SK-N-SH (cell line): ENCODE measurements at regions not wholly inside any gene's neighbourhood (a gene's known extent, or its start where the extent isn't known, plus 50 kb on each side); places are given as distances from the start of the nearest gene placed in this dataset.

ENCODE experiments used
- CTCF ChIA-PET: fragments of 300-600, 350-600 bp; formaldehyde crosslinking; extraction: SDS; loops from one replicate; lab custom pipeline; 2021; lab: Yijun Ruan, JAX
- POLR2A ChIA-PET: fragments of 350-600 bp; sonication (Branson Sonifier 250); formaldehyde crosslinking; extraction: SDS; loops from one replicate; lab custom pipeline; 2020; ENCODE audit warnings: antibody characterized with exemption, inconsistent platforms; lab: Yijun Ruan, JAX
- DNase-seq: peaks from one replicate; pipeline ENCODE4 v3.0.0; 2012
- H2AFZ ChIP-seq: fragments of 200-600 bp; sonication (generic); 2 replicates; pipeline ENCODE4 v1.8.1; 2016; ENCODE audit warnings: antibody characterized with exemption, mild to moderate bottlenecking, low read depth
- H3F3A ChIP-seq: fragments of 200-600 bp; sonication (generic); replicated peaks from 2 replicates; pipeline ENCODE3; 2016; ENCODE audit warnings: antibody characterized with exemption, mild to moderate bottlenecking; ENCODE audit not compliant: insufficient read depth
- H3K27ac ChIP-seq, 2 experiments: fragments of 200-500 bp in 1 of 2; fragments of 200-600 bp in 1 of 2; sonication (Bioruptor generic) in 1 of 2; sonication (generic), shearing (Covaris generic) in 1 of 2; 2 replicates each; pipeline versions ENCODE4 v1.5.1 to v1.6.1; 2014 to 2016; ENCODE audit warnings: low read depth in 2 of 2, inconsistent platforms in 1 of 2, low read length in 1 of 2, mild to moderate bottlenecking in 1 of 2, mixed read lengths in 1 of 2
- H3K27me3 ChIP-seq: fragments of 200-600 bp; sonication (generic), shearing (Covaris generic); 2 replicates; pipeline ENCODE4 v1.6.1; 2016; ENCODE audit warnings: mixed run types; ENCODE audit not compliant: insufficient read depth
- H3K36me3 ChIP-seq, 2 experiments: fragments of 200-500 bp in 1 of 2; fragments of 200-600 bp in 1 of 2; sonication (Bioruptor generic) in 1 of 2; sonication (generic) in 1 of 2; replicated peaks in 1 of 2; 2 replicates each; pipeline versions ENCODE3 to v1.5.1; 2014 to 2016; ENCODE audit warnings: low read length in 1 of 2, mild to moderate bottlenecking in 1 of 2; ENCODE audit not compliant: insufficient read depth in 2 of 2, control insufficient read depth in 1 of 2
- H3K4me1 ChIP-seq, 2 experiments: fragments of 200-500 bp in 1 of 2; fragments of 200-600 bp in 1 of 2; sonication (Bioruptor generic) in 1 of 2; sonication (generic), shearing (Covaris generic) in 1 of 2; 2 replicates each; pipeline versions ENCODE4 v1.5.1 to v1.6.1; 2014 to 2016; ENCODE audit warnings: low read depth in 1 of 2, low read length in 1 of 2, mixed run types in 1 of 2; ENCODE audit not compliant: insufficient read depth in 2 of 2, control insufficient read depth in 1 of 2
- H3K4me2 ChIP-seq: fragments of 200-600 bp; sonication (generic), shearing (Covaris generic); 2 replicates; pipeline ENCODE4 v1.6.1; 2017; ENCODE audit warnings: mixed run types
- H3K4me3 ChIP-seq, 2 experiments: fragments of 200-500 bp in 1 of 2; fragments of 200-600 bp in 1 of 2; sonication (Bioruptor generic) in 1 of 2; sonication (generic), shearing (Covaris generic) in 1 of 2; 2 replicates each; pipeline versions ENCODE4 v1.5.1 to v1.8.1; 2014 to 2016; ENCODE audit warnings: low read depth in 2 of 2, inconsistent platforms in 1 of 2, low read length in 1 of 2, mild to moderate bottlenecking in 1 of 2, mixed read lengths in 1 of 2, moderate library complexity in 1 of 2
- H3K79me2 ChIP-seq: fragments of 200-600 bp; sonication (generic); 2 replicates; pipeline ENCODE4 v1.8.1; 2017; ENCODE audit warnings: mild to moderate bottlenecking; ENCODE audit not compliant: insufficient read depth
- H3K9ac ChIP-seq: fragments of 200-600 bp; sonication (generic); 2 replicates; pipeline ENCODE4 v1.6.1; 2017; ENCODE audit warnings: mixed run types
- H3K9me2 ChIP-seq: fragments of 200-600 bp; sonication (generic); 2 replicates; pipeline ENCODE4 v1.6.1; 2017; ENCODE audit warnings: mixed run types
- H3K9me3 ChIP-seq: fragments of 200-600 bp; sonication (generic); 2 replicates; pipeline ENCODE4 v1.6.1; 2017; ENCODE audit warnings: mixed run types, mild to moderate bottlenecking, moderate library complexity
- H4K20me1 ChIP-seq: fragments of 200-600 bp; sonication (generic); 2 replicates; pipeline ENCODE4 v1.6.1; 2017; ENCODE audit warnings: mild to moderate bottlenecking, mixed run types; ENCODE audit not compliant: insufficient read depth
- CTCF ChIP-seq: fragments of 200-600 bp; sonication (generic); IDR thresholded peaks from 2 replicates; pipeline ENCODE4 v1.6.1; 2017; ENCODE audit warnings: antibody characterized with exemption, mild to moderate bottlenecking, moderate library complexity
- EP300 ChIP-seq, 2 experiments: IDR thresholded peaks; 2 replicates each; pipeline versions ENCODE4 v1.4.0 to v1.6.1; 2012; ENCODE audit warnings: borderline replicate concordance in 1 of 2, low read depth in 1 of 2, low read length in 1 of 2
- EZH2phosphoT487 ChIP-seq: fragments of 200-600 bp; sonication (generic); IDR thresholded peaks from 2 replicates; pipeline ENCODE4 v1.6.1; 2017; ENCODE audit warnings: low read depth, mixed run types, mild to moderate bottlenecking, antibody characterized with exemption, moderate library complexity, borderline replicate concordance
- FOSL2 ChIP-seq: IDR thresholded peaks from 2 replicates; pipeline ENCODE4 v1.4.0; 2012; ENCODE audit warnings: low read depth, mild to moderate bottlenecking, moderate library complexity, borderline replicate concordance
- FOXJ3 ChIP-seq: sonication (generic); formaldehyde crosslinking; IDR thresholded peaks from 2 replicates; pipeline ENCODE4 v1.5.1; 2020; ENCODE audit warnings: mild to moderate bottlenecking, missing genetic modification reagents
- FOXM1 ChIP-seq: IDR thresholded peaks from 2 replicates; pipeline ENCODE4 v1.4.0; 2012; ENCODE audit warnings: low read depth, mild to moderate bottlenecking
- GABPA ChIP-seq: IDR thresholded peaks from 2 replicates; pipeline ENCODE4 v1.4.0; 2012; ENCODE audit warnings: low read depth, mild to moderate bottlenecking
- GATA2 ChIP-seq: sonication (generic); formaldehyde crosslinking; IDR thresholded peaks from 2 replicates; pipeline ENCODE4 v1.5.0; 2020; ENCODE audit warnings: mild to moderate bottlenecking, missing genetic modification reagents
- JUND ChIP-seq: IDR thresholded peaks from 2 replicates; pipeline ENCODE4 v1.4.0; 2012
- MEF2A ChIP-seq: IDR thresholded peaks from 2 replicates; pipeline ENCODE4 v1.4.0; 2012; ENCODE audit warnings: low read depth, borderline replicate concordance
- MXI1 ChIP-seq: IDR thresholded peaks from 2 replicates; pipeline ENCODE4 v1.6.1; 2012; ENCODE audit warnings: mild to moderate bottlenecking, low read depth, low read length, improper control_type of control experiment
- NRF1 ChIP-seq: IDR thresholded peaks from 2 replicates; pipeline ENCODE4 v1.6.1; 2012; ENCODE audit warnings: low read depth, mild to moderate bottlenecking, low read length
- RAD21 ChIP-seq: IDR thresholded peaks from 2 replicates; pipeline ENCODE4 v1.6.1; 2012; ENCODE audit warnings: mild to moderate bottlenecking, low read length
- RFX5 ChIP-seq: IDR thresholded peaks from 2 replicates; pipeline ENCODE4 v1.6.1; 2012; ENCODE audit warnings: mild to moderate bottlenecking, improper control_type of control experiment, low read length
- SIN3A ChIP-seq: IDR thresholded peaks from 2 replicates; pipeline ENCODE4 v1.6.1; 2012; ENCODE audit warnings: low read depth, mild to moderate bottlenecking, low read length, moderate library complexity, borderline replicate concordance
- SMC3 ChIP-seq: IDR thresholded peaks from 2 replicates; pipeline ENCODE4 v1.6.1; 2012; ENCODE audit warnings: low read depth, low read length, improper control_type of control experiment
- TAF1 ChIP-seq: IDR thresholded peaks from 2 replicates; pipeline ENCODE4 v1.6.1; 2012; ENCODE audit warnings: low read depth, mild to moderate bottlenecking, low read length, moderate library complexity, borderline replicate concordance
- TCF12 ChIP-seq: IDR thresholded peaks from 2 replicates; pipeline ENCODE4 v1.4.0; 2012
- YY1 ChIP-seq: IDR thresholded peaks from 2 replicates; pipeline ENCODE4 v1.4.0; 2012; ENCODE audit warnings: low read depth, mild to moderate bottlenecking
- WGBS: methylation state at CpG from one replicate; pipeline ENCODE4 v1.1.6; 2017; ENCODE audit warnings: low lambda C conversion rate; 5-methylcytosine and 5-hydroxymethylcytosine counted together
- TF ChIP-seq, protein P1 (sequence below): IDR thresholded peaks from 2 replicates; pipeline ENCODE4 v1.4.0; 2012; ENCODE audit warnings: low read depth, borderline replicate concordance
- TF ChIP-seq, protein P2 (sequence below): IDR thresholded peaks from 2 replicates; pipeline ENCODE4 v1.4.0; 2012; ENCODE audit warnings: low read depth, borderline replicate concordance

GRCh38 chr4:85302756-85303155 is 172.2 kb upstream of the ARHGAP24 start:
- no peak overlapping the region for H3K9ac ChIP-seq
- no peaks in the 10 kb centered on the region for H3F3A ChIP-seq
- DNase-seq = no peak
- H3K4me3 ChIP-seq = no peak overlapping the region
- POLR2A ChIA-PET = no interaction called here
- H3K36me3 ChIP-seq = no peaks in the 10 kb centered on the region
- CTCF ChIA-PET = no interaction called here
- 32% methylated on average over 4 of the region's 4 CpGs for WGBS
- H3K9me3 ChIP-seq = no peaks in the 10 kb centered on the region
- H3K4me1 ChIP-seq = no peaks in the 10 kb centered on the region; a peak in 2 of 4 replicates
- TF ChIP-seq FOSL2 (no peak), EZH2phosphoT487 (no peak), SIN3A (no peak), GABPA (no peak), TAF1 (no peak), GATA2 (no peak), EP300 (IDR thresholded peaks at IDR 0.05; ENCODE audit: borderline replicate concordance in 1 of 2, low read depth in 1 of 2, low read length in 1 of 2) (no peak), YY1 (no peak), RFX5 (no peak), MEF2A (no peak), FOXJ3 (CRISPR knock-in tag) (no peak), MXI1 (no peak)
- TF ChIP-seq, protein P1, sequence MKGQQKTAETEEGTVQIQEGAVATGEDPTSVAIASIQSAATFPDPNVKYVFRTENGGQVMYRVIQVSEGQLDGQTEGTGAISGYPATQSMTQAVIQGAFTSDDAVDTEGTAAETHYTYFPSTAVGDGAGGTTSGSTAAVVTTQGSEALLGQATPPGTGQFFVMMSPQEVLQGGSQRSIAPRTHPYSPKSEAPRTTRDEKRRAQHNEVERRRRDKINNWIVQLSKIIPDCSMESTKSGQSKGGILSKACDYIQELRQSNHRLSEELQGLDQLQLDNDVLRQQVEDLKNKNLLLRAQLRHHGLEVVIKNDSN = no peak
- TF ChIP-seq, protein P2, sequence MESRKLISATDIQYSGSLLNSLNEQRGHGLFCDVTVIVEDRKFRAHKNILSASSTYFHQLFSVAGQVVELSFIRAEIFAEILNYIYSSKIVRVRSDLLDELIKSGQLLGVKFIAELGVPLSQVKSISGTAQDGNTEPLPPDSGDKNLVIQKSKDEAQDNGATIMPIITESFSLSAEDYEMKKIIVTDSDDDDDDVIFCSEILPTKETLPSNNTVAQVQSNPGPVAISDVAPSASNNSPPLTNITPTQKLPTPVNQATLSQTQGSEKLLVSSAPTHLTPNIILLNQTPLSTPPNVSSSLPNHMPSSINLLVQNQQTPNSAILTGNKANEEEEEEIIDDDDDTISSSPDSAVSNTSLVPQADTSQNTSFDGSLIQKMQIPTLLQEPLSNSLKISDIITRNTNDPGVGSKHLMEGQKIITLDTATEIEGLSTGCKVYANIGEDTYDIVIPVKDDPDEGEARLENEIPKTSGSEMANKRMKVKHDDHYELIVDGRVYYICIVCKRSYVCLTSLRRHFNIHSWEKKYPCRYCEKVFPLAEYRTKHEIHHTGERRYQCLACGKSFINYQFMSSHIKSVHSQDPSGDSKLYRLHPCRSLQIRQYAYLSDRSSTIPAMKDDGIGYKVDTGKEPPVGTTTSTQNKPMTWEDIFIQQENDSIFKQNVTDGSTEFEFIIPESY = no peak
- TF ChIP-seq, all 33 proteins: peak for 0
- Histone ChIP-seq H3K4me2 (no peak overlapping the region), H2AFZ (no peak overlapping the region), H4K20me1 (no peaks in the 10 kb centered on the region), H3K9me2 (no peaks in the 10 kb centered on the region), H3K27me3 (no peaks in the 10 kb centered on the region), H3K79me2 (no peaks in the 10 kb centered on the region), H3K27ac (no peak overlapping the region)

GRCh38 chr4:85318415-85318814 is 156.5 kb upstream of the ARHGAP24 start:
- H3K36me3 ChIP-seq = no peaks in the 10 kb centered on the region
- H3K4me1 ChIP-seq = no peaks in the 10 kb centered on the region
- DNase-seq = no peak
- H3K9me3 ChIP-seq = no peaks in the 10 kb centered on the region
- no peak overlapping the region for H3K27ac ChIP-seq
- POLR2A ChIA-PET = no interaction called here
- no peaks in the 10 kb centered on the region for H3F3A ChIP-seq
- H2AFZ ChIP-seq = no peak overlapping the region
- H3K9ac ChIP-seq = no peak overlapping the region
- H3K4me3 ChIP-seq = no peak overlapping the region
- no peaks in the 10 kb centered on the region for H3K27me3 ChIP-seq
- H3K79me2 ChIP-seq = no peaks in the 10 kb centered on the region
- no peak overlapping the region for H3K4me2 ChIP-seq
- H3K9me2 ChIP-seq = no peaks in the 10 kb centered on the region
- no peaks in the 10 kb centered on the region for H4K20me1 ChIP-seq
- CTCF ChIA-PET = interaction anchor here (1.0 to 1.8 kb wide), 2 partner anchors 15 to 170 kb away, joined by 3 to 5 read pairs; no protein-coding TSS in a partner anchor
- TF ChIP-seq, protein P1 = no peak
- TF ChIP-seq MXI1 (no peak), FOSL2 (no peak), SMC3 (no peak), FOXM1 (no peak), GATA2 (no peak), NRF1 (no peak), JUND (no peak), TCF12 (no peak), FOXJ3 (CRISPR knock-in tag) (no peak), CTCF (no peak), SIN3A (no peak), YY1 (no peak), RAD21 (no peak)
